GM19328 (cell line): ENCODE measurements at regions not wholly inside any gene's neighbourhood (a gene's known extent, or its start where the extent isn't known, plus 50 kb on each side); places are given as distances from the start of the nearest gene placed in this dataset.
"Not testable (repeated sequence)": the region's sequence is repeated elsewhere in the genome, so short reads cannot be mapped to it uniquely, and the experiment has no call there.

ENCODE experiments used
- ATAC-seq: cut with Tn5 transposase; IDR thresholded peaks from one replicate; pipeline ENCODE4 v1.9.1; 2021; ENCODE audit warnings: mild to moderate bottlenecking, moderate library complexity; ENCODE audit not compliant: unreplicated experiment

GRCh38 chr5:155113888-155114287, 100.3 kb downstream of the KIF4B start:
- no peak for ATAC-seq

DNA sequence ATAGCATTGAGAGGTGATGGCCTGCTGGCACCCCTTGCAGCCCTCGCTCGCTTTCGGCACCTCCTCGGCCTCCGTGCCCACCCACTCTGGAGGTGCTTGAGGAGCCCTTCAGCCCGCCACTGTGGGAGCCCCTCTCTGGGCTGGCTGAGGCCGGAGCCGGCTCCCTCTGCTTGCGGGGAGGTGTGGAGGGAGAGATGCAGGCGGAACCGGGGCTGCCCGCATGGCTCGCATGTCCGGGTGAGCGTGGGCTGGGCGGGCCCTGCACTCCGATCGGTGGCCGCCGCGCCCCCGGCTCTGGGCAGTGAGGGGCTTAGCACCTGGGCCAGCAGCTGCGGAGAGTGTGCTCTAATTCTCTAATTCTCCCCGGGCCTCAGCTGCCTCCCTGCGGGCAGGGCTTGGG, 101.1 kb downstream of the KIF4B start:
- no peak for ATAC-seq

DNA sequence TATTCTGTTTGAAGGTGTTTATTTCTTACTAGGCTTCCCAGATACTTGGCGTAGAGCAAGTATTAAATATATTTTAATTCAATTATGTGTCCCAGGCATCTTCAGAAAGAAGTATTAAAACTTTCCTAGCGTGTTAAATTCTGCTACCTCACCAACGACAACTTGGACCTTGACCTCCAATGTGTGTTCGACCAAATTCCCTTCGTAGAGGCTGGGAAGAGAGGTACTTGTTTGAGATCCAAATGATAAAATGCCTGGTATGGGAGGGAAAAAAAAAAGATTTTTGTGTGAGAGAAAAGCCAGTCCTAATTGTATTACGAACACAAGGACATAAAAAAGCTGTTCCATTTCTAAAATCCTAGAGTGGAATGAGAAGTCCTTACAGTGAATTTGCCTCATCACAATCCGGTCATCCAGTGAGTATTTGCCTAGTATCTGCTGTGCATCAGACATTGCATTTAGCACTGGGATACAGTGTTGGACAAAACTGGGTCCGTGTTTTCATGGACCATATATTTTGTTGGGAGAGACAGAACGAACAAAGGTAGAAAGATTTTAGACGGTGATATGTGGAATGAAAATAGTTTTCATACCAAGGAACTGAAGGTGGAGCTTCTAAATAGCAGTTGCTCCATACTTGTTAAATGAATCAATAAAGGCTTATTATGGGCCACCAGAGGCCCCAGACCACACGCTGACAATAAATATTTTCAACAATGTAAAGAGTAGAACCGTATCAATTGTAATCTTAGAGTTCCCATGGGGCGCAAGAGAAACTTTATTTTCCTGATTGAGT, 103.1 kb downstream of the KIF4B start:
- ATAC-seq, result no peak

DNA sequence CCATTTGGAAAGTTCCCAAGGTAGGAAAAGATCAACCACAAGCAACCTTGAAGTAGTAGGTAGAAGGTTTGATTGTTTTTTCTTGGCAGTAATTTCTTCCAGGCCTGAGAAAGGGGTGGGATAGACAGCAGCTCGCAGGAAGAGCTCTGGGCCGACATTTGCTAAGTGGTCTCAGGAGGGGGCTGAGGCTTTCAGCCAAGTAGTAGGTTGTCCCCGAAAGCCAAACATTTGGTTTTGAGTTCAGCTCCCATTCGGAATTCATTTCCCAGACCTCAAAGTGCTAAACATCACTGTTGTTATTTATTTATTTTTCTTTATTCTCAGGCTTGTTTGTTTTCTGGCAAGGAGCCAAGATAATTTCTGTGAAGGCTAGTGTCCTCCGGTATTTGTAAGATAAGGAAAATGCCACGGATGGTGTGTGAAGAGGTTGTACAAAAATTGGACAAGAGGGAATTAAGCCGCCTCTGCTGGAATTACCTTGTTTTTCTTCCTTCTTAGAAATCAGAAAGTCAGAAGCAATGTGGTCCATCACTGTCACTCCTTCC, 112.1 kb downstream of the KIF4B start:
- ATAC-seq, result no peak

DNA sequence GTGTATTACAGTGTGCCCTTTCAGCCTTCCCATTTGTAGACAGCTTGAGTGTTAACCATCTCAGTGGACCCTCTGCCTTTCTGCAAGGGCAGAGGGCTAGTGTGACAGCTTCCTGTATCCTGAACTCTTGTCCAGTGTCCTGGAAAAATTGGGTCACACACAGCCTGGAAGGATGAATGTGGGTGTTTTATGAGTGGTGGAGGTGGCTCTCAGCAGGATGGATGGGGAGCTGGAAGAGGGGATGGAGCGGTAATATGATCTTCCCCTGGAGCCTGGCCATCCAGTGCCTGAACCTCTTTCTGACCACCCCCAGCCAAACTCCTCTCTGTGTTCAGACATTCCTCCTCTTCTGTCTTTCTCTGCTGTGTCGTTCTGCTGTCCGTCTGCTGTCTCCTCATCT, 113.0 kb downstream of the KIF4B start:
- no peak for ATAC-seq

DNA sequence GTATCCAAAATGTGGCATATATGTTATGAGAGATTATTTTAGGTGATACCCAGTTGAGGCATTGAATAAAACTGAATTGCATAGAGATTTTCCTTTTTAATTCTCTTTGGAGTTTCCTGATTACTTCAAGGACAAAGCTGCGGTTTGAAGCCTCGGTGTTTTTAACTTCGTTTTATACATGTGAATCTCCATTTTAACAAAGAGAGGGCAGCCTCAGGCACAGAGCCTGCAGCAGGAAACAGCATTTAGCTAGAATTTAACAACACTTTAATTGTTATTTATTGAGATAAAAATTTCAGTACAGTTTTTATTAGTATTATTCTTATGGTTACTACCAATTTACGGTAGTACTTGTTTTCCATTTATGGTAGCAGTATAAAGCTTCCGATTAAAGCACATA, 114.0 kb downstream of the KIF4B start:
- no peak for ATAC-seq

- ATAC-seq, result no peak
Measured at GRCh38 chr5:155128786-155129512, 115.4 kb downstream of the KIF4B start.

GRCh38 chr5:155129513-155129880, 115.9 kb downstream of the KIF4B start:
- no peak for ATAC-seq

DNA sequence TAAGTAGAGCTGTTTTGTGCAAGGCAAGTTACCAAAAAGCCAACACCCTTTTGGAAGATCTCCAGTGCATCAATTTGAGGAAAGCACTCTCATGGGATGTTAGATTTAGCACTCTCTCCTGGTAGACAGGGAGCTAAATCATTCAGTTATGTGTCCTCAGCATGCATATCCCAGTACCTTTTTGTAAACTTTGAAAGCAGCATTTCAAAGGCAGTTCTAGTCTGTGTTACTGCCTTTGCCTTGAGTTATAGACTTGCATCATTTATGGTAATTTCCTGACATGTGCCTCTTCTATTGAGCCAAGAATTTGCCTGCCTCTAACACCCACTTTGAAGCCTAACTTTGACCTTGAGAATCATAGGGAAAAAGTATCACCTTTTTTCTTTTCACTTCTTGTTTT, 120.6 kb downstream of the KIF4B start:
- ATAC-seq, result no peak

DNA sequence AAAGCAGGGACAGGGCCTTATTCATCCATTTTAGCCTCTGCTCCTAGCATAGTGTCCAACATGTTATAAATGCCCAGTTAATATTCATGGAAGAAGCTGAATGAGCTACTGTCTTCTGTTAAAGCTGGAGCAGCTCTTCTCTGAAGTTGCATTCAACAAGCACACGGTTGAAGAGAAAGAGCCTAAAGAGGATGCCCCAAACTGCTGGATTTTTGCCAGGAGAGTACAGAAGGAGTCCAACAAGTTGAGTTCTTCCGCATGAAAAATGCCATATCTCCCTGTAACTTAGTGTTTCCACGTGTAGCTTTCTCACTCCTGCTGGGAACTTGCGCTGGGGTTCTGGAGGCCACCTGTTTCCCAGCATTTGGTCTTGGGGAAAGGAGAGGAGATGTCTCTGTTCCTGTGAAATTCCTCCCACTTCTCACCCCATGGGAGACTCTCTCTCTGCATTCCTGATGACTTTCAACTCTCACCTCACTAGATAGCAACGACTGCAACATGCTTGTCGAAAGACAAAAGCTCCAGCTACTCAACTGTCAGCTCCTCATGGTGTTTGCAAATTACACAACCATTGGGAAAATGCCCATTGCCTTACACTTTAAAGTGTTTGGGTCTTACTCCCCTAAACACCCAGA, 122.8 kb downstream of the KIF4B start:
- no peak for ATAC-seq

DNA sequence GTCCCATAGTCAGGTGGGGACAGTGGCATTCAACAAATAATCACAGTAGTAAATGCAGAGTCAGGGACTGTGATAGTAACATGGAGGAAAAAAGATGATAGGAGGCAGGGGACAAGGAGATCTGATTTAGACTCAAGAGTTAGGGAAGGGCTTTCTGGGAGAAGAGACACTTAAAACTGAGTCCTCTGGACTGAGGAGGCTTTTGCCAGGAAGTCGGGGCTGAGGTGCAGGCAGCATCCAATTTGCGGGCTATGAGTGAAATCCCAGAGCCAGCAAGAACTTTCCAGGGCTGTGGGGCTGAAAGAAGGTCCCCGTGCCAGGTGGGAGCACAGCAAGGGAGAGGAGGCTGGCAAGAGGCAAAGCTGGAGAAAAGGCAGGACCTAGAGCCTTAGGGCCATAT, 124.1 kb downstream of the KIF4B start:
- ATAC-seq, result no peak

DNA sequence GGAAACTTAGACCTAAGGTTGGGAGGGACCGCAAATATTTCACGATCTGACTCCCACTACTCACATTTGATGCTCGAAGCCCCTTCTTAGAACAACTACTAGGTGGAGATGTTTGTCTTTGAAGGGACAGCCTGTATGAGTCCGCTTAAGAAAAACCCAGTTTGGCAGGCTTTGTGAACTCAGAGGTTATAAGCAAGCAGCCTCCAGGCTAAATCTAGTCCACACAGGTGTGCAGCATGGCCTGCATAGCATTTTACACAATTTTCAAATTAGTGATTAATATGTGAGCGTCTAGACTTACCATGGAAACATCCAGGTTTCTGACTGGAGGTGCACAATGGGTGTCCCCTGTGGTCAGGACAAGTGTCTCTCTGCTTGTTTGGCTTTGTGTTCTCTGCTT, 127.1 kb downstream of the KIF4B start:
- no peak for ATAC-seq

GRCh38 chr5:155144956-155145355, 131.4 kb downstream of the KIF4B start:
- no peak for ATAC-seq

DNA sequence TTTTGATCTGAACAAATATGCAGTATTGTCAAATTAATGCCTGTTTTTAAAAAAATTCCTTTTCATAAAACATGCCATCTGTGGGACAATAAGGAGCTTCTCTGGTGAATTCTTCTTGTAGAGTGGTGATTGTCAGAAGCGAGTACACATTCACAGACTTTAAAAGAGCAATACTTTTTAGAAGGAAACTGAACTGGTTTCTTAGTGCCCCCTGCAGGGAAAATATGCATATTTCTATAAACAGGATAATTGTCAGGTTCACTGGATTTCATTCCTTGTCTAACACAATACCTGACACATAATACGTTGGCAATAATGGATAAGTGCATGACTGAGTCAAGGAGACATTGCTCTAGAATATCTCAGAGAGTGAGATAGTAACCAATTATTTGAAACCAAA, 133.7 kb downstream of the KIF4B start:
- no peak for ATAC-seq

- ATAC-seq, result no peak
Measured at GRCh38 chr5:155148694-155149093, 135.1 kb downstream of the KIF4B start.

GRCh38 chr5:155150012-155150411, 136.5 kb downstream of the KIF4B start:
- ATAC-seq, result no peak

DNA sequence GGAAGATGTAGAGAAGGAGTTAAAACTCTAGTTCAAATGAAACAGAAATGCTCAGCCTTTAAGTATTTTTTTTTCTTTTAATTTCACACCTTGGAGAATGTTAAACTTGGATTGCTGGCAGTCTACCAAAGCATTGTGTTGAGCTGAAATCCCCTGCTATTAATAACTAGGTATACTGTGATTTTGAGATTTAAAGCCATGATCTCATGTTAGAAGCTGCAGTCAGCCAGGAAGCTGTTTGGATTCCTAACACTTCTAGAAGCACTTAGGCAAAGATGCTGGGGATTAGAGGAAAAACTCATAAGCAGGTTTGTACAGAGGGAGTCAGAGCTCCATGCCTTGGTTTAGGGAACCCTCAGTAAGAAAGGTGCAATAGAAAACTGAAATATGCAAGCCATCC, 141.4 kb downstream of the KIF4B start:
- ATAC-seq, result no peak

- ATAC-seq, result not testable (repeated sequence)
Measured at GRCh38 chr5:155163084-155163483, 149.5 kb downstream of the KIF4B start.

DNA sequence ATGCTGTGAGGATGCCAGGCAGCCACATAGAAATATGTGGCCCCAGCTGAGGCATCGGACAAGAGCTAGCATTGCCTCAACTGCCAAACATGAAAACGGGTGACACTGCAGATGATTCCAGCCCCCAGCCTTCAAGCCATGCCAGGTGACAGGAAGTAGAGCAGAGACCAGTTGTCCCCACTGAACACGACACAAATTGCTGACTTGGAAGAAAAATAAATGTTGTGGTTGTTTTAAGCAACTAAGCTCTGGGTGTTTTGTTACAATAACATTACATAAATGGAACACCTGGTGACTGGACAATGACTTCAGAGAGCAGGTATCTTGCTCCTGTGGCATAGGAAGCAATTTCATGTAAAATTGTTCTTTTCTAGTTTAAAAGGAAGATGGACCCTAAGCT, 154.2 kb downstream of the KIF4B start:
- no peak for ATAC-seq

GRCh38 chr5:155181542-155181941, 168.0 kb downstream of the KIF4B start:
- no peak for ATAC-seq

DNA sequence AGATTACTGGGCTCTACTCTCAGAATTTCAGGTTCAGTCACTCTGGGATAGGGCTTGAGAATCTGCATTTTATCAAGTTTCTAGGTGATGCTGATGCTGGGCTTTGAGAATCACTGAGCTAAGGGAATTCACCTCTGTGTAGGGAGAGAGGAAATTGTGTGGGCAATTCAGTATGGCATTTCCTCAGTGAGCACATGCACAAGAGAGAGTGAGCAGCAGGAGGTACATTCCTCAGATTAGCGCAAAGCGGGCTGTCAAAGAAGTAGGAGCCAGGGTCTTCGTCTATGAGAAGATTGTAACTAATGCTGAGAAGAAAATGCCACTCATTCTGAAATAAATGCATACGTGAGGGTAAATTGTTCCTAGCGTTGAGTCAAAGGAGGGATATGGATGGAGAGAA, 175.9 kb downstream of the KIF4B start:
- no peak for ATAC-seq

DNA sequence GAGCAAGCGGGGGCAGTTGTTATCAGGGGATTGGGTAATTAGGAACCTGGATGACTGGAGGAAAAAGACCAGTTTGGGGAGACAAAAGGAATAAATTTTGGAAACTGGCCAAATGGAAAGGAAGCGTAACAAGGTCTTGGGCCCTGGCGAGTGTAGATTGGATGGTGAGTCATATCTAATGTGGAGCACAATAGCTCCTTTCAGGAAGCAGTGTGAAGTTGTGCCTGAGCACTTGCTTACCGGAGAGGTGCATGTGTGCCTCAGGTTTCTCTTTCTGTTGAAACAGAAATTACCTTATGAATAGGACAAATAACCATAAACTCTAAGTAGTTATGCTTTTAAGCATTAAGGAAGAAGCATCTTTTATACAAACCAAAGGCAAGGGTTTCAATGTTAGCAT, 176.4 kb downstream of the KIF4B start:
- ATAC-seq, result no peak
